HG02973 (cell line): ENCODE measurements at regions not wholly inside any gene's neighbourhood (a gene's known extent, or its start where the extent isn't known, plus 50 kb on each side); places are given as distances from the start of the nearest gene placed in this dataset.

ENCODE experiments used
- ATAC-seq: cut with Tn5 transposase; IDR thresholded peaks from one replicate; pipeline ENCODE4 v1.9.1; 2021; ENCODE audit warnings: moderate library complexity; ENCODE audit not compliant: unreplicated experiment

DNA sequence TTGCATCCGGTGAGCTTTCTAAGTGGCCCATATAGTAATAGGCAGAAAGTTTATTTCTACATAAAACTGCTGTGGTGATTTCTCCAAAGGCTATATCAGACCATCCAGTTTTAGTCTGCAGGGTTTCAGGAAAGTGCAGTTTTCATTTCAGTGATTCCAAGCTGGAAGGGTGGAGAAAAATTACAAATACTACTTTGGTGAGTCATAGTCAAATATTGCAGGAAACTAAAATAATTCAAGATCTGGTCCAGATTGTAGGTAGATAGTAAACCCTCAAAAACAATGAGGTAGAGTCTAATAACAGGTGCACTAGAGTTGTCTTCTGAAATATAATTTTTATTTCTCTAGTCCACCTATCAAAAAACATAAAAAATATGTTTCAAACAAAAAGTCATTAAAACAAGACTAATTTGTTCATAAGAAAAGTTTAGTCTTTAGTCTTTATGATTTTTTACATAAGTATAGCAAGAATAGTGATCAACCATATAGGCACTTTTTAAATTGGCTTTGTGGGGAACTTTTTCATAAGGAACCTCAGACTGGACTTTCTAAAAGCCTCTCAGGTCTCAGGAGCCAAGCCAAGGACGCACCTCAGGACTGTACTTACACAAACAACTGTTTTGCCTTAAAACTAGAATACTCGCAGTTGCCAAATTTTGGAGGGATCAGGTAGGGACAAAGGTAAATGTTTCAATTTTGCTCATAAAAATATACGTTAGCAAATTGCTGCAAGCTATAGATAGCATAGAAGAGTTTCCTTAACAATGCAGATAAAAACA, 101.8 kb upstream of the TLR3 start:
- no peak for ATAC-seq

GRCh38 chr4:185969657-185970056, 99.3 kb upstream of the TLR3 start:
- ATAC-seq: no peak

- ATAC-seq: no peak
Measured at GRCh38 chr4:185987961-185988627, 80.9 kb upstream of the TLR3 start.

DNA sequence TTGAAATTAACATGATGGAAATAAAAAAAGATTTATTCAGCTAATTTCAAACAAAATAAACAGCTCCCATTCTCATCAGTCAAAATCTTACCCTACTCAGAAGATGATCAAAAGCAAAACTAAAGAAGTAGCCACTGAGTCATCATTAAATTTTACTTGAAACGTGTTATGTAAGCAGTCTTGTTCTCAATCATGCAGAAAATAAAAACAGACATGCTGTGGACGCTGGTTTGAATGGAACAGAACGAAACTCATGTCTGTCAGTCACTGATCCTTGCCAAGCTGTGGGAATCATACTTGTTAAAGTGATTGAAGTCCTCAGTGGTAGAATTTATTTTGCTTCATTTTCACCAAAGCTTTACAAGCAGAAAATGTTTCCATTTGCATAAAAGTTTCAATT, 77.2 kb upstream of the TLR3 start:
- no peak for ATAC-seq

GRCh38 chr4:185992585-185992984, 76.4 kb upstream of the TLR3 start:
- no peak for ATAC-seq

DNA sequence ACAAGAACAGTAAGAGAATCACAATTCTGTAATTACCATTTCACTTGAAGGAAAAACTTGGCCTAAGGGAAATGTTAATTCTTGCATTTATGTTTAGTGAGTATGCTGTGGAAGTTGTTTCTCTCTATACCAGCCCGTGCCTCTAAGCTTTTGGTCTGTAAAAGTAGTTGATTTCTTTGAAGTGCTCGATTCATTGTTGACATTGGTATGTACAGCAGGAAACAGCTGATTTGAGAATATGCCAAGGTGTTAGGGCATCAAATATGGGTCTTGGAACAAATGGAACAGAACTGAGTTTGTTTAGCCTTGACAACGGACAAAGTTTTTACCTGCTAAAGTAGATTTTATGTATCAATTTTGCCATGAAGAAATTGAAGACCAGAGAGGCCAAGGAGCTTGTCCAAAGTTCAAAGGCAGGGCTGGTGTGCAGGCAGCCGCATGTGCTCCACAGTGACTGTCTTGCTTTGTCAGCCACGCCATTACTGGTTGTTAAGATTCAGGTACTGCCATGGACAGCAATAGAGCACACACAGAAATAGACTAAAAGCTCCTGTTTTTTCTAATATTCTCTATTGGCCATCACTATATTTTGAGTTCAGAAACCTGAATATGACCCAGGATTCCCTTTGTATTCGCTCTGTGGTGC, 75.5 kb upstream of the TLR3 start:
- no peak for ATAC-seq

GRCh38 chr4:185994750-185995149, 74.2 kb upstream of the TLR3 start:
- no peak for ATAC-seq

GRCh38 chr4:185995665-185996064, 73.3 kb upstream of the TLR3 start:
- no peak for ATAC-seq

DNA sequence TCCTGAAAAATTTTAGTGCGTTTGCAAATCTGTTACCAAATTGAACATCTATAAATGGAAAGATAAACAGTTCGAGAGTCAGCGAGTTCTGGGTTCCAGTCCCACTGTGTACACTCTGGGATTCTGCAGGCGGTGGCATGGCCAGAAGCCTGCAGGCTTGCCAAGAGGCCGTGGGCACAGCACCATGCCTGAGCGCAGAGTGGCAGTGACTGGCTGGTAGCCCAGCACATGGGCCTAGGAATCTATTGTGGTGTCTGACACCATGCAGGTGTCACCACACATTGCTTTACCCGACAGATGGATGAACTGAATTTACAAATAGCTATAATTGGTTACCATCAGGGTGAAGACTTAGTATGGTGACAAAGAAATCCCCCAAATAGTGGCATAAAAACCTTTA, 71.7 kb upstream of the TLR3 start:
- ATAC-seq: no peak

DNA sequence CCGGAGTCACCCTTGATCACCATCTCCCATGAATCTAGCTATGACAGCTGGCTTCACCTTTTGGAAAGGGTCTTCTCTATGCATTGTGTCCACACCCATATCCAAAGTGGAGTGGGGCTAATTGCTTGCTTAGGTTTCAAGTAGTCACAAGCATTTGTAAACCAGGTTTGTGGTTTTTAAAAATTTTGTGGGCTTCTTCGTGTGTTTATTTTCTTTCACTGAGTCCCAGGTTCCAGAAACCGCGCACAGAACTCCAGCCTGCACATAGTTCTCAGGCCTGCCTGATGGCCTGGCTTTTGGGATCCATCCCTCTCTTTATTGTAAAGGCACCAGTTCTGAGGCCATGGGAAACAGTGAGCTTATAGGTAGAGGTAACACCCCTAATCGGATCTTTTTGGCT, 70.2 kb upstream of the TLR3 start:
- no peak for ATAC-seq

- no peak for ATAC-seq
Measured at GRCh38 chr4:185999207-185999606, 69.7 kb upstream of the TLR3 start.

DNA sequence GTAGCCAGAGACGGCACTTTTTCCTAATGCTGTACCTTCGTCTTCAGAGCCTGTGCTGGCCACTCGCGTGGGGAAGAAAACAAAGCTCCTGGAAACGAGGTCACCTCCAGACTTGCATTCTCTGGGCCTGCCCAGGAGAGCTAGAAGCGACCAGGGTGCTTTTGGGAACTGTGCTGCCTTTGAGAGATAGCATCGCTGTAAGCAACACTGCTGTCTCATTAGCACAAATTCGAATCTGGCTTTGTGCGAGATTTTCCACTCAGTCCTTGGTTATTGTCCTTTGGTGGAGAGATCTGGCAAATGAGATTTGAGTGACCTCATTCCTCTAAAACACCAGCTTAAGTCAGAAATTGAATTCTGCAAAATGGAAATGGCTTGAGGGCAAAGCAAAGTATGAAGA, 66.1 kb upstream of the TLR3 start:
- no peak for ATAC-seq

DNA sequence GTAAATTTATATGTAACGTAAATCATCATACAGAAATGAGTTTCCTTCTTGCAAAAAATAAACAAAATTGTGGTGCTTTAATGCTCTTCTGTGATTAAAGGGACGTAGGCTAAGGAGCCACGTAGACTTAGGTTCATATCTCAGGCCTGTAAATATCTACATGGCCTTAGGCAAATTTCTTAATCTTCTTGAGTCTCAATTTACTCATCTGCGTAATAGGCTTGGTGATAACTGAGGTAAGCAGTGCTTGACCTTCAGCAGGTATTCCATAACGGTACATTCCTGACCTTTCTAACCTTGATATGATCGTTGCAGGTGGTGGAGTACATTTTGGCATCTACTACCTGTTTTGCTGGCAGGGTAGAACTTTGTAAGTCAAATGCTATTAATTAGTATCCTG, 65.2 kb upstream of the TLR3 start:
- no peak for ATAC-seq

DNA sequence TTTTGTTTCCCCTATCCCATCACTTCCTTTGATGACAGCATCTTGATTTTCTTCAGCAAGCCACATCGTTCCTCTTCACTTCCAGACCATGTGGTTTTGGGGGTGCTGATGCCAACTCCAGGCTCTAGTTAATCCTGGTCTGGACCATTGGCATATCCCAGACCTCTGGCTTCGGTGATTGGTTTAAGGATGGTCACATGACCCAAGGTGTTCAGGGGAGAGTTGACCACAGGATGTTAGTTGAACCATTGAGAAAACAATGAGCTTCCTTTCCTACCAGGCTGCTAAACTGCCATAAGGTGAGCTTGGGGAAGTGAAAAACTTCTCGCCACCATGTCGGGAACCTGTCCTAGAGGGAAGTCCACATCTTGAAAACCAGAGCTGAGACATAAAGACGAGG, 60.9 kb upstream of the TLR3 start:
- no peak for ATAC-seq

DNA sequence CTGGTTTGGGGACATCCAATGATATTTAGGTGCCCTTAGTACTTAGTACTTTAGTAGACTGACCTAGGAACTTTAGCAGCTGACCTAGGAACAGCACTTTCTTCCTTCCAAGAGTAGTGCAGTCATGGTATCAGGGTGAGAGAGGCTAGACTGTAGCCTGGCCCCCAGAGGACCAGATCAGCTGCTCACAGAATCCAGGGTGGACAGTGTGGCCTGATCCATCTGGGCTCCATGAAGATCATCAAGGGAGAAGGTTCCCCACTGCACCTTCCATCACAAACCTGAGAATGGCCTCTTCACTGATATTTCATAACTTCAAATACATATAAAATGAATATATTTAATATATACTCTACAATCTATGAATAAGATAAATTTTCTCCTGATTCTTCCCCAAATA, 59.0 kb upstream of the TLR3 start:
- no peak for ATAC-seq

- ATAC-seq: no peak
Measured at GRCh38 chr4:186010821-186011220, 58.1 kb upstream of the TLR3 start.

DNA sequence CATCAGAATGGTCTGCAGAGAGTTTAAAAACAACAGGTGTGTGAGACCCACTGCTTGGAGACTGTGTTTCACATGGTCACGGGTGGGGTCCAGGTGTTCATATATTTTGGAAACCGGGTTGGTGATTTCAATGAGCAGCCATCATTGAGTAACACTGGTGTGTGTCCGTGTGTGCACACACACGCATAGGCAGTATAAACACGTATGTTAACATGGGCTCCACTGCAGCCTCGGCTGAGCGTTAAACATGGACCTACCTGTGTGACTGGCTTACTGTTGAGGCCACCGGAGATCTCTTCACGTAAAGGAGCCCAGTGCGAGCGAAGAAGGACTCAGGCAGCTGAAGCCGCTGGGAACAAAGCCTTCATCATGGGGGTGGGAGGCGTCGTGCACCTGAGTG, 56.9 kb upstream of the TLR3 start:
- ATAC-seq: no peak

DNA sequence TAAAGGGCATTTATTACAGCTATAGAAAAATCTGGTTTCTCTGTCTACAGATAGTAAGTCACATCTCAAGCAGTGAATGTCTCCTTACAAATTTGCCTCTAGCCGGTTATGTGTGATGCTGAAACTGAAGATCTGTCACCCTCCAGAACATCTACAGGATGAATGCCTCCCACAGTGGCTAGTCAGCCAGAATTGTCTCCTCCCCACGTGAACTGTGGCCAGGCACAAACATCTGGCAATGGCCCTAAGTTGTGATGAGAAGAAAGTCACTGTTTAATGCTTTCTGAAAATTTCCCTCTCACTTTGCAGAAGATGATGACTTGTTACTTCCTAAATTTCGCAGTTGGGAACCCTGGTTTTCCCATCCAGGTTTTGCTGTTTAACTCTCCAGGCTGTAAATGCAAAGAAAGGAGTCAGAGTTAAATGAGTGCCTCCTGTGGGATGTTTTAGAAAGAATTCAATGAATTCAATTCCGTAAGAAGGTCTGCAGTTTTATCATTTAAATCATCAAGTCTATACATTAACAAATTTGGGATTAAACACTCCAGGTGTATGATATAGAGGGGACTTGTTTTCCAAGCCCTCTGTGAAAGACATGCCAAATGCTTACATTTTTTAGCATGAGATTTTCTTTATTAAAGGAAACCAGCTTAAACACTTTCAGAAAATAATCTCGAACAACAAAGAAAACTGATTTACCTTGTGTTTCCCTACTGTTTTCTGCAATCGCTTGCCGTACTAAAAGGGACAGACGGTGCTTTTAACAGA, 55.4 kb upstream of the TLR3 start:
- ATAC-seq: no peak

- no peak for ATAC-seq
Measured at GRCh38 chr4:186015212-186015817, 53.6 kb upstream of the TLR3 start.

DNA sequence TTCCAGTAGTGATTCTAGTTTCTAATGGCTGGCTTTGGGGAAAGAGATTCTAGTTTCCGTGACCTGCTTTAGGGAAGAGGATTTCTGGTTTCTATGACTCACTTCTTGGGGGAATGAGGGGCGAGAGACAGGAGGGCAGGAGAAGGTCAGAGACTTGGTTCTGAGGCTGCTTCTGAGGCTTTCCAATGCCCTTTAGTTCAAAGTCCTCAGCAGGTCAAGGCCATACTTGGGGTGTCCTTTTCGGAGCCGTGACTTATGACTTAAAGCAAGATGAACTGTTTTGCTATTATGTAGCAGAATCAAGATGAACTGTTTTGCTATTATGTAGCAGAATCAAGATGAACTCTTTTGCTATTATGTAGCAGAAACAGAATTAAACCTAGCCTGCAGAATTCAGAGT, 52.2 kb upstream of the TLR3 start:
- no peak for ATAC-seq

DNA sequence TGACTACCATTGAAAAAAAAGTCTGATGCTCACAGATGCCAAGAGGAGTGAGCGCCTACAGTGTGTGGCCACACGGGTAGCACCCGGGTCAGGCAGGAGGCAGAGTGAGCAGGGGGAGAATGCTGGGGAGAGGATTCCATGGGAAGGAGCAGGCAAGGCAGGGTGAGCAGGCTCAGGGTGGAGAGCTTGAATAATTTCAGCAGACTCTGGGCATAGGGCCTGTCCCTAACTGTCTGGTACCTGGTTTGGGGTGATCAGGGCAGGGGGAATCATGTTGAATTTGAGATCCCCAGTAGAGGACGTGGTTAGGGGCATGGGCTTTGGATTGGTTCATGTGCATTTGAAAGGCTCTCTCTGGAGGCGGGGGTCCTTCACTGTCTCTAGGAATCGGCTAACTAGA, 51.2 kb upstream of the TLR3 start:
- no peak for ATAC-seq
